ENCODE measurements at regions not wholly inside any gene's neighbourhood (a gene's known extent, or its start where the extent isn't known, plus 50 kb on each side); places are given as distances from the start of the nearest gene placed in this dataset.

- Histone ChIP-seq H3K27me3 (ENCODE audit: insufficient read depth, low read length) (no peaks in the 10 kb centered on the region), H2BK12ac (ENCODE audit: insufficient read length, low read depth, low read length) (no peak overlapping the region), H3K23ac (ENCODE audit: insufficient read length, low read depth, low read length) (no peak overlapping the region), H3K9ac (ENCODE audit: extremely low read depth, insufficient read length, low read length) (no peak overlapping the region), H3K4me2 (ENCODE audit: insufficient read depth, insufficient read length, low read length) (no peak overlapping the region), H2AFZ (ENCODE audit: low read length) (no peak overlapping the region), H4K8ac (replicated peaks; ENCODE audit: insufficient read length, low read depth, low read length) (no peak overlapping the region), H3K4ac (ENCODE audit: low read depth, low read length) (no peak overlapping the region), H2BK120ac (ENCODE audit: low read depth, low read length, poor library complexity, severe bottlenecking) (no peak overlapping the region), H3K79me1 (ENCODE audit: insufficient read depth, low read depth, low read length, poor library complexity, severe bottlenecking) (no peaks in the 10 kb centered on the region), H2BK5ac (ENCODE audit: insufficient read length, low read length) (no peak overlapping the region), H3K79me2 (ENCODE audit: insufficient read depth, low read length) (no peaks in the 10 kb centered on the region), H3K9me3 (ENCODE audit: control insufficient read depth, low read depth, low read length) (no peaks in the 10 kb centered on the region), H3K4me1 (ENCODE audit: insufficient read depth, low read length) (peaks cover 7% of the 10 kb centered on the region; the same call in 1 of the 2 replicates), H4K20me1 (ENCODE audit: control insufficient read depth, insufficient read depth, insufficient read length) (no peaks in the 10 kb centered on the region), H3K14ac (ENCODE audit: insufficient read depth, low read length) (no peak overlapping the region), H2BK20ac (ENCODE audit: low read depth, low read length, poor library complexity, severe bottlenecking) (no peak overlapping the region), H3K56ac (ENCODE audit: insufficient read length, low read depth, low read length) (no peak overlapping the region), H3T11ph (ENCODE audit: low read length) (no peak overlapping the region), H4K5ac (ENCODE audit: insufficient read length, low read depth, low read length) (no peak overlapping the region), H2BK15ac (ENCODE audit: low read depth, low read length) (no peak overlapping the region), H4K91ac (ENCODE audit: insufficient read length, low read depth, low read length) (no peak overlapping the region), H3K18ac (ENCODE audit: insufficient read length, low read depth, low read length) (no peak overlapping the region), H2AK5ac (ENCODE audit: insufficient read length, low read length) (no peak overlapping the region), H3K23me2 (ENCODE audit: insufficient read length, low read depth, low read length, poor library complexity, severe bottlenecking) (no peaks in the 10 kb centered on the region), H3K27ac (ENCODE audit: insufficient read length, low read depth, low read length) (no peak overlapping the region)
- Mint-ChIP-seq H3K36me3 (ENCODE audit: insufficient read depth in 1 of 3, low read depth in 3 of 3) (no peaks in the 10 kb centered on the region), H3K4me3 (no peak overlapping the region), H3K27ac (no peak overlapping the region; a peak in 1 of 7 replicates), H3K9me3 (no peaks in the 10 kb centered on the region), H3K4me1 (peaks cover 9 to 22% of the 10 kb centered on the region in 2 experiments), H3K27me3 (ENCODE audit: low read depth) (no peaks in the 10 kb centered on the region)
- no peak for DNase-seq
- TF ChIP-seq CTCF (conservative IDR thresholded peaks at IDR 0.05) = no peak
- WGBS (ENCODE audit: extremely low coverage, insufficient read length, low lambda C conversion rate) = no CpG with 5 or more reads among the region's 2 CpGs
These were observed 170.4 kb downstream of the KCNE4 start for GRCh38 chr2:223222397-223222796.

All from H9 (cell line).